A549 (cell line): ENCODE measurements at regions not wholly inside any gene's neighbourhood (a gene's known extent, or its start where the extent isn't known, plus 50 kb on each side); places are given as distances from the start of the nearest gene placed in this dataset.

Source experiments
- CEBPB ChIP-seq, 2 experiments: fragments of >200 bp in 1 of 2; sonication (Bioruptor Twin) in 1 of 2; formaldehyde crosslinking in 1 of 2; IDR thresholded peaks; 2 replicates each; pipeline ENCODE4 v1.6.1; 2012 to 2016
- CHD2 ChIP-seq: fragments of 150-350 bp; IDR thresholded peaks from 2 replicates; pipeline ENCODE4 v1.6.1; 2014; ENCODE audit warnings: low read length; ENCODE audit not compliant: partially characterized antibody
- CTCF ChIP-seq: fragments of >200 bp; sonication (Bioruptor Twin); formaldehyde crosslinking; IDR thresholded peaks from 3 replicates; pipeline ENCODE4 v1.5.1; 2016

- TF ChIP-seq CHD2 (no peak), CEBPB (IDR thresholded peaks at IDR 0.05) (no peak), CTCF (no peak)
Measured at GRCh38 chr9:26221290-26221689, 543.0 kb upstream of the TUSC1 start.
